GM19025 (cell line): ENCODE measurements at regions not wholly inside any gene's neighbourhood (a gene's known extent, or its start where the extent isn't known, plus 50 kb on each side); places are given as distances from the start of the nearest gene placed in this dataset.
"Not testable (repeated sequence)": the region's sequence is repeated elsewhere in the genome, so short reads cannot be mapped to it uniquely, and the experiment has no call there.

Source experiments
- ATAC-seq: cut with Tn5 transposase; IDR thresholded peaks from one replicate; pipeline ENCODE4 v1.9.1; 2021; ENCODE audit warnings: mild to moderate bottlenecking, low read depth, moderate library complexity; ENCODE audit not compliant: unreplicated experiment

- ATAC-seq: no peak
Observed at GRCh38 chr16:65392806-65393565, 271.1 kb upstream of the CDH11 start.

DNA sequence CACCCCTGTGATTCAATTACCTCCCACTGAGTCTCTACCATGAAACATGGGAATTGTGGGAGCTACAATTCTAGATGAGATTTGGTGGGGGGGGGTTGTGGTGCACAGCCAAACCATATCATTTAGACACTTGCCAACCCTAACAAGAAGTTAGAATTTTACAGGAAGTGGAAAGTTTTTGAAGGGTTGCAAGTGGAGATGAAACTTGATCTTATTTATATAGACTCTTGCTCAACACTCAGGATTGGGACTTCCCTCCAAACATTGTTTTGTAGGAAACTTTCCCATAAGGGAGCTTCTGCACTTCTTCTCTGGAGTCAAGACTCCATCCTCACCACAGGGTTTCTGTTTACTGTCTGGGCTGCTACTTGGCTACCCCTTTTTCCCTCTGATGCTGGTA lies 266.7 kb upstream of the CDH11 start:
- ATAC-seq: no peak

GRCh38 chr16:65386672-65387071 lies 264.8 kb upstream of the CDH11 start:
- no peak for ATAC-seq

DNA sequence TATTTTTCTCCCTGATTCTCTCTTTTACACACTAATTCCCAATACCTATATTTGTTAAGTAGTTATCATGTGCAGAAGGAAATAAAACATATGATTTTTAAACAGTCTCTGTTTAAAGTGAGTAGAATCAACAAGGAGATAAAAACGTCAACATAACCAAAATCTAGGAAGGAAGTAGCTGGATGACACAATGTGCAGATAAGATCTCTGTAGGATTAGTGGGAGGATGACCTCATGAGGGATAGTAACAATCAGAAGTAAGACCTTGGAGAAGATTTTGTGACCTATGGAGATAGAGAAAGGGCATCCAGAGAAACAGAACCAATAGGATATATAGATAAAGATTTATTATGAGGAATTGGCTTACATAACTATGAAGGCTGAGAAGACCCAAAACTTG lies 262.6 kb upstream of the CDH11 start:
- no peak for ATAC-seq

GRCh38 chr16:65377195-65377594 lies 255.3 kb upstream of the CDH11 start:
- ATAC-seq: no peak

- no peak for ATAC-seq
Observed at GRCh38 chr16:65376601-65377000, 254.7 kb upstream of the CDH11 start.

DNA sequence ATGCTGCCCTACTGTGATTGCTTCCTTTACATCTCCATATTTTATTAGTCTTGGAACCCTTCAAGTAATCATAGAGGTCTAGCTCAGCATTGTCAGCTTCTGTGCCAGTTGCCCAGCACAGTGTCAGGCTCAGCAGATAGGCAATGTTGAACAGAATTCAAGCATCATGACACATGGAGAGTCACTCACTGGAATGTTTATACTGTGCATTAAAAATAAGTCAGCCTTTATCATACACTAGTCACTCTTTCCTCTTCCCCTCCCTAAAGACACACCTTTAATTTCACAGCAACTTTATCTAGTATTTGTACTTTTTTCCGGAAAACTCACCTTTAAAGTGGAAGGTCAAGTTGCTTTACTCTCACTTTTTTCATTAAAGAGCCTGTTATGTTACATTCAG lies 253.8 kb upstream of the CDH11 start:
- ATAC-seq: no peak

DNA sequence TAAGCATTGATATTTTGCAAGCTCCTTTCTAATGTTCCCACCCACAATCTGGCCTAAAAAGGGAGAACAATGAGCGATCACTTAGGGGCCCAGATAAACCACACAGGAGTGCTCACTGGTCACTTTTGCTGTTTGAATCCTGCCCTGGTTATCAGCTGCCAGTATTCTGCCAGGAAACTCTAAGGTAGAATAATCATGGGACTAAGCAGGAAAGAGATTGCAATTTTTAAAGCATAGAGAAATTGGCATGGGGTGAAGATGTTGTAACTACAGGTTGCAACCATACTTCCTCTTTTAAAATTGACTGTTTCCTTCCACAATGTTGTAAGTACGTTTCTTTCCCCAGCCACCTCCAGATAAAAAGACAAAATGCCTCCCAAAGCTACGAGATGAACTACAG lies 251.2 kb upstream of the CDH11 start:
- no peak for ATAC-seq

- ATAC-seq: no peak
Observed at GRCh38 chr16:65372171-65372570, 250.3 kb upstream of the CDH11 start.

- ATAC-seq: no peak
Observed at GRCh38 chr16:65365732-65366715, 244.2 kb upstream of the CDH11 start.

DNA sequence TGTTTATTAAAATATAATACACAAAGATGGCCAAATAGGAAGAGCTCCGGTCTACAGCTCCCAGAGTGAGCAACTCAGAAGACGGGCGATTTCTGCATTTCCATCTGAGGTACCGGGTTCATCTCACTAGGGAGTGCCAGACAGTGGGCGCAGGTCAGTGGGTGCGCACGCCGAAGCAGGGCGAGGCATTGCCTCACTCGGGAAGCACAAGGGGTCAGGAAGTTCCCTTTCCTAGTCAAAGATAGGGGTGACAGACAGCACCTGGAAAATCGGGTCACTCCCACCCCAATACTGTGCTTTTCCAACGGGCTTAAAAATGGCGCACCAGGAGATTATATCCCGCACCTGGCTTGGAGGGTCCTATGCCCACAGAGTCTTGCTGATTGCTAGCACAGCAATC lies 234.9 kb upstream of the CDH11 start:
- not testable (repeated sequence) for ATAC-seq

- no peak for ATAC-seq
Observed at GRCh38 chr16:65355706-65356105, 233.8 kb upstream of the CDH11 start.

DNA sequence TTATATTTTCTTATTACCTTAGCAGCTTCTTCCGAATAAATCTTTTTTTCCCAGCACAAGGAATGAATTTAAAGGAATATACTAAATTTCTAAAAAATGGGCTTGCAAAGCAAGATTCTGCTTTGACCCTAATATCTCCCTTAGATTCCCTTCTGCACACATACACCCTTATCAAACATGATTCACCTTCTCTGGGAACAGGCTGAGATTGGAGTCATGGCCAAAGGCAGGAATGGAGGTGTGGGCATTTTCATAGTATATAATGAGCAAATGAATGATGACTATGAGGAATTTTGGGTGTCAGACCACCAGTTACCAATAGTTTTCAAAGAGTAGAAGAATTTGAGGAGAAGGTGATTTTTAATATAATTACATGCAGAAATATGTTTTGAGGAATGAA lies 231.3 kb upstream of the CDH11 start:
- ATAC-seq: no peak

DNA sequence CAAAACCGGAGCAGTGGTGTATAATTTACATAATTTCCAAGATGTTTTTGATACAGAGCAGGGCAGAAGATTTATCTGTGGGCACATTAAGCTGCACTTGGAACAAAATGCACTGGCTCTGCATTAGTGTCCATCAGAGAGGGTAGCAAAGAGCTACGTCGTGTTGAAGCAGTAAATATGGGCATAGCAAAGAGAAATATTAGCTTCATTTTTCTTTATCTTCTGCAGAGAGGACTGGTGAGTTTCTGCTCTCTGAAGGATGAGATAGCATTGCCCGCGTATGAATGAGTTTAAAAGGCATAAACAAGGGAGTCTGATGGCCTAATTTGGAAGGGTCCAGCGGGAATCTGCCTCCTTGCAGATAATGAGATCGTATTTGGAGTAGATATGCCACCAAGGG lies 227.8 kb upstream of the CDH11 start:
- ATAC-seq: no peak

DNA sequence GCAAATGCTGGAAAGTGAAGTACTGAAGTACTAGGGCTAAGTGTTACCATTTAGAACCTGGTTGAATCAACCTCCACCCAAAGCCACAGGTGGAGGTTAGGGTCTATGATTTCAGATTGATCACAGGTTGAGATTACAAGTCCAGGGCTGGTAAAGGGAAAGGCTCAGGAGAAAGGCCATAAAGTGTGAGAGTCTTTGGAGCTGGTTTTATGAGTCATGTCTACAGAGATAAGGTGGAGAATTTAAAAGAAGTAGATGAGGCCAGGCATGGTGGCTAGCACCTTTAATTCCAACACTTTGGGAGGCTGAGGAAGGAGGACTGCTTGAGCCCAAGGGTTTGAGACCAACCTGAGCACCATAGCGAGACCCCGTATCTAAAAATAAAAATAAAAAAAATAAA lies 221.7 kb upstream of the CDH11 start:
- no peak for ATAC-seq

- ATAC-seq: no peak
Observed at GRCh38 chr16:65342231-65342866, 220.5 kb upstream of the CDH11 start.

DNA sequence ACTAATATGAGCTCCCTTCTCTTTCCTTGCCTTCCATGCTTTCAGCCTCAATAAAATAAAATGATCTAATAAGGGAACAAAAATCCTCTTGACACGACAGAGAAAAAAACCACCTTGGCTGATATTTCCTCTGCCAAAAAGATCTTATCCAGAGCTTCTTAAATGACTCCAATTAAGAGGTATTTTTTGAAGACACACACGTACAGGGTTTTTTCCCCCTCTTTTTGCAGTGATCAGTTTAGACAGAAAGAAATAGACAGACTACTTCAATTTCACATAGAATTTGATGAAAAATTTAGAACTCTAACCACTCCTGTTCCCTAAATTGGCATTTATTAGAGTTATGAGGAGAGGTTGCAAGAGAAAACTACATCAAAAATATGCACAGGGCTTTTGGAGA lies 217.2 kb upstream of the CDH11 start:
- no peak for ATAC-seq

- no peak for ATAC-seq
Observed at GRCh38 chr16:65336160-65336559, 214.3 kb upstream of the CDH11 start.

- no peak for ATAC-seq
Observed at GRCh38 chr16:65334081-65334480, 212.2 kb upstream of the CDH11 start.

DNA sequence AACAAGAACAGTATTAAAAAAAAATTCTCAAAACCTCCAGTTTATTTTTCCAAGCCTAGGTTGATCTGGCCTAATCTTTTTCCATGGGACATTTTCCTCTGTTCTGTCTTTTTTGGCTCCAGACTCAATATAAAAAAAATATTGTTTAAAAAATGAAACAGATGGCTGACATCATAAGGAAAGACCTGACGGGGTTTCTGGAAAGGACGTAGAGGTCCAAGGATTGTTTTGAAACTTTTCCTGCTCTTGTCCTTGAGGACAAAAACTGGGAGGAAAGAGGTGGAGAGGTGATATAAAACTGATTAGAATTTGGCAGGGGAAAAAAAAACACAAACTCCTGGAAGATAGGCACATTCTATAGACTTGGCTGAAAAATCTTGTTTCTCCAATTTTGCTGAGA lies 211.4 kb upstream of the CDH11 start:
- ATAC-seq: no peak

DNA sequence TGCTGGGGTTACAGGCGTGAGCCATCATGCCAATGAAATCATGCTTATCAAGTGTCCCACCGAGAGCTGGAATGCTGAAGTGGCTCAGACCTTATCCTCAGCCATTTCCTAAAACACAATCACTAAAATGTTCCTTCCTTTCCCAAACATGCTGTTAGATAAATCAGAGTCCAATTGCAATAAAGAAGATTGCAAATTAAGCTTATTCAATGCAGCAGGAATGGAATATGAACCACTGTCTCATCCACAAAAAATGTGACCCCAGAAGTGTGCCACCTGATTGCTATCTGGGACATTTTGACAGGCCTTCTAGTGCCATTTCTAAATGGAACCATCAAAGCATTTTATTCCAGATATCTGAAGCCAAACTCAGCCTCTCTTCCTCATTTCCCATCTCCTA lies 205.5 kb upstream of the CDH11 start:
- no peak for ATAC-seq
